NCI-H2196 (cell line): ENCODE measurements at regions not wholly inside any gene's neighbourhood (a gene's known extent, or its start where the extent isn't known, plus 50 kb on each side); places are given as distances from the start of the nearest gene placed in this dataset.

Source experiments
- DNase-seq: peaks from one replicate; lab custom pipeline; 2025; ENCODE audit not compliant: unreplicated experiment; lab: John Stamatoyannopoulos, UW

DNA sequence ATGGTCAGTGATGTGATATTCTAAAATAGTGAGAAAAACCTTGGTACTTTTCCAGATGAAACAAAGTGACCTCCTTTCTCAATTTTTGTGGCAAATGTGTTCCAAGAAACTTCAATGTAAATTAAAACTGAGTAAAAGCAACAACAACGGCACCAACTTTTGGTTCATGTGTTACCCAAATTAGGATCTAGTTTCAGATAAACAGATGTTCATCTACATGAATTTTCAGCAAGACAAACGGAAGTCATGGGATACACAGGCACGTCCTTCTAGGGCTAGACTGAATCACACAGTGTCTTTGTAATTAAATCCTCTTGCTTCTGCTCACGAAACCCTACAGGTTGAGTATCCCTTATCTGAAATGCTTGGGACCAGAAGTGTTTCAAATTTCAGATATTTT is 915.2 kb downstream of the TFAP2A start:
- no peak for DNase-seq

DNA sequence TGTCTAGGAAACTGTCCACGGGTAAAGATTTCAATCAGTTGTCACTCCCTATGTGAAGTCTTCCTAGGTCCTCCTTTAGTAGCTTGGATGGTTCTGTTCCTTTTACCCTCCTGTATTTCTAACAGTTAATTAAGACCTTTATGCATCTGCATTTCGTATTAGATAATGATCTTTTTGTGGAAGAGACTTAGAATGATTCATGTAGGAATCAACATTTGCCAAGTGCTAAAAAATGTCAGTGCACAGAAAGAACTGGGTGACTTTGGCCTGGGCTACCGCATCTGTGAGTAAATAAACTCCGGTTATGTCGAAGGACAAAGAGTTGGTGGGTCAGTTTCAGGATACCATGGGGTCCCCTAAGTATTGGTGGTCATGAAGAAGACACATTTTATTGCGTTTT is 918.0 kb downstream of the TFAP2A start:
- DNase-seq = no peak

DNA sequence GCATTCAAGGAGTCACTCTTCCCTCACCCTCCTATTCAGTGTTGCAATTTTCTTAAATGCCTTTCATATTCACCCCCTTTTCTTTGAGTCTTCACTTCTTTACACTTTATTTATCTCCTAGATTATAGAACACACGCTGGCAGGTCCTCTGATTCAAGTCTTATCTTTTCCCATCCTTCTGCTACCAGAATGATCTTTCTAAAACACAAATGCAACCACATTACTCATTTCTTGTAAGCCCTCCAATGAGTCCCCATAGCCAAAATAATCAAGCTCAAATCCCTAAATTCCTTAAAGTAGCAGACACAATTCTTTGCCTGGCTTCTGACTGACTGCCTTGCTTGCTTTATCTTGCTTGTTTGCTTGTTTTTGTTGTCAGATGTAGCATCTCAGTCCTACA is 920.0 kb downstream of the TFAP2A start:
- no peak for DNase-seq

DNA sequence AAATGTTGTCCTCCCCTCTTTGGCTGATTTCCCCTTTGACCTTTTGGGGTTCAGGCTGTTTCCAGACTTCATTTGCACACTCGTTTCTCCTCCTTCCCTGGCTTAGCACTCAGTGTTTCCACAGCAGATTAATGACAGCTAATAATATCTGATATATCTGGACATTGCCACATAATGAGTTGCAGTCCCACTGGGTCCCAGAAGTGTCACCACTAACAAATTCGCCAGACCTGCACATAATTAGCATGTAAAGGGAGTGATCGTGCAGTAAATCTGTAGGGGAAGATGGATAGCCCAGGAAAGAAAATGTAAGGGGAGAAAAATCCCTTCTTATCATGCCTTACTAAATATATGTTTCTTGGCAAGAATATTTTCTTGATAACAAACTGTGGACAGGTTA is 922.1 kb downstream of the TFAP2A start:
- DNase-seq = no peak

DNA sequence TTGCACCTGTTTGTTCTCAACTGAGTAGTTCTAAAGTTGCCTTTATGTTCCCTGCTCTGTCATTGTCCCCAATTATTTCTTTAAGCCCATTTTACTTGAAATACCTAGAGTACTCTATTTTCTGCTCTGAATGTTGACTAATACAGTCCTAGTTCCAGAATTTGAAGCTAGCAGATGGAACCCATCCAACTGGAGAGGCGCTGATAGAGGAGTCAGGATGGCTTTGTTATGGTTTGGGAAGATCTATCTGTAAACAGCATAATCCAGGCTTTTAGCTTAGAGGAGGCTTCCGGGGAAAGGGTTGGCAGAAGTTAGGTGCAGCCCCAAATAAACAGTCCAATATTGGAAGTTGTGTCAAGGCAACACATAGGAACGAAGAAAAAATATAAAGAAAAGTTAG is 927.7 kb downstream of the TFAP2A start:
- no peak for DNase-seq

DNA sequence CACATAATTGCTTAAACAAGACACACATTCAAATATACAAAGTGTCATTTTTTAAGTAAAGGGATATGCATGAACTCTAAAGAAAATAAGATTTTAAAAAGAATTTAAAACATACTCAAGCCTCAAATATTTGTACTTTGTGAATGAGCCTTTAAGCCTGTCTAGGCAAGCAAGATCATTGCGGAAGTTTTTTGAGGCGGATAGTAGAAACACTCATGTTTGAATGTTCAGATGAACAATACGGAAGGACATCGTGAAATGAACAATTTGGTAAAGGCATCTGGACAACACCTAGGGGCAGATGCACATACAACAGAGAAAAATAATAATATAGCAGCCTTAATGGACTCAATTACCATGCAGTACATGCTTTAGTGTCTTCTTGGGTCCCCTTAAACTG is 928.9 kb downstream of the TFAP2A start:
- DNase-seq = no peak

DNA sequence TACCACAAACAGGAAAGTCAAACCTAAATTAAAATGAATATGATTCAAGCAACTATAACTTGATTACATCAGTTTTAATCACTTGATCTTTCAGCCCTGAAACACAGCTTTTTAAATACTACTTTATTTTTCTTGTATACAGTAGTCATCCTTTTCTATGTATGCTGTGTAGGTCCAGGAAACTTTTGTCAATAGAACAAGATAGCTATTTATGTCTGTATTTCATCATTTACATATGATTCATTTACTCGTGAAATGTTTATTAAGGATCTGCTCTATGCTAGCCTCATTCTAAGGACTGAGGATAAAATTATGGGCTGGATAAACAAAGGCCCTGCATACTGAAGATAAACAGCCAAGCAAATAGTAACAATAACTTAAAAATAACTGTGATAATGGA is 930.2 kb downstream of the TFAP2A start:
- DNase-seq = no peak

DNA sequence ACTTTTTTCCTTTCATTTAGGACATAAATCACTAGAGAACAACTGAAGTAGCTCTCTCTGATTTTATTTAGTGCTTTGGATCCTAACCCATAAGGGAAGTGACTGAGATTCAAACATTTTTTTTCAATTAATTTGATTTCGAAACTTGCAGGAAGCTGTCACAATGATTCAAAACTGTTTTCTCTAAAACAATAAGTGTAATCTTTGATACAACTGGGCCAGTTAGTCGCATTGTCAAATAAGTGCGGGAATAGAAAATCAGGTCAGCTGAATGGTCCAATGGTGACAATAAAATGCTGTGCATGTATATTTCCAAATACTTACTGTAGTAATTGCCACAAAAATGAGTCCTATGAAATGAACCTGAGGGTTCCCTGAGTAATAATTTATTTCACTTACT is 930.8 kb downstream of the TFAP2A start:
- no peak for DNase-seq

DNA sequence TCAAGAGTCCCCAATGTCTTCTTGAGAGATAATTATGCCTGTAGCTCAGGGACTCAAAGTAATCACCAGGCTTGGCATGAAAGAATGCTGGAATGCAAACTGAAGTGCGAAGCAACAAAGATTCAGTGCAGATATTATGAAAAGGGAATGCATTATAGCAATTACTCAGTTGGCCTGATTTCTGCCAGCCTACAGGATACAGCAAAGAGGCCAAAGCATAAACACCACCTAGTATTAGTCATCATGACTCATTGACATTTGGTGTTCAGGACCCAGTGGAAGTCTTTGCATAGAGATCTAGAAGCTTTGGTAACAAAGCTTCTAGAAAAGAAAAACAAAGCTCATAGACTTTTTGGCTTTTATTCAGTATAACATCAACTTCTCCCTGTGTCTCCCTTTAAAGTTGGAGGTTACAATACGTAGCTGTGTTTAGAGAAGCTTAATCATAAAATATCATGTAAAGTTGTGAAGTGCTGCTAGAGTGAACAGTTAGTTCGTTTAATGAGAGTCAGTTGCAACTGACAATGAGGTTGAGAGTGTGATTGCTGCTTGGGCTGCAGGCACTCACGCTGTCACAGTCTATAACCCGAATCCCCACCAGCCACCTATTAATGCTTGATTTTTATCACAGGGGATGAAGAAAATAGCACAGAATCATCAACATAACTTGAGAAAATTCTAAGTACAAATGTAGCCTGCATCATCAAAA is 932.7 kb downstream of the TFAP2A start:
- no peak for DNase-seq

DNA sequence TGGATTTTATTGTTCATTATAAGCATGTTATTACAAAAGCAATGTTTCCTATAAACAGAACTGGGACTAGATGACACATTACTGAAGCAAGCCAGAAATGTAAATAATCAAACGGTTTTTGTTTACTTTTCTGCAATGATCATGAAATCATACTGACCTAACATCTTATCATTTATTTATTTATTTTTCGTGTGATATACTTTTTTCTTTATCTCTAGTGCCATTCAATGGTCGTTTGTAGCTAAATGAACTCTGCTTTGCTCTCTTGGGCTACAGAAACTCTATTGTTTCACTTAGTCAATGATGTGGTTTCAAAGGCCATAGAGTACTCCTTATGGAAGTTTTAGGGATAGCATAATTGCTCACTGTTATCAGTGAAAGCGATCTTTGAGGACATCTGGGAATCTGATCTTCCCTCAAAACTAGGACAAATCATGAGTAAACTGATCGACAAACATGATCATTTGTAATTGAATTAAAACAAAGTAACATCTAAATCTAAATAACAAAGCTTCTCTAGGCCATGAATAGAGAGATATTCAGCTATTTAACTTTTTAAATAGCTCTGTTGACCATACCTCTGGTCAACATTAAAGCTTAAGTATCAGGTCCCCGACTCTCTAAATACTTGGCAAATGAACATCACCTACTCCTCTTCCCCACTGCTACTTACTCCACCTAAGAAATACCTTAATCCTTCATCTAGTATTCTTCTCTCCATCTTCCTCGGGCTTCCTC is 933.4 kb downstream of the TFAP2A start:
- no peak for DNase-seq

DNA sequence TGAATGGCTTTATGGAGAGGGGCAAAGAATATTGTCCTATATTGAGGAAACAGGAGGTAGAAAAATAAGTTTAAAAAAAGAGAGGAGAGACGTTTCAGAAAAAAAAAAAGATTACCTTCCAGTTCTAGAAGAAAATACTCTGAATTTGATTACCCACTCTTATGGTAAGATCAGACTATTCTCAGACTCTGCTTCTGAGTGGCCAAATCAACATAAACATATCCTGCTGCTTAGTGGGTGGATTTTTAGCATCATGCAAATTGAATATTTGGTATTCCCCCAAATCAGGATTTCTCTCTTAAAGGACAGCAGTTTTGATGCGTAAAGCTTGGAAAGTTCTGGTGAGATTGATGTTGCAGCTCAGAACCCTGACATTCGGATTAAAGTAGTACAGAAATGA is 946.6 kb downstream of the TFAP2A start:
- DNase-seq = no peak

DNA sequence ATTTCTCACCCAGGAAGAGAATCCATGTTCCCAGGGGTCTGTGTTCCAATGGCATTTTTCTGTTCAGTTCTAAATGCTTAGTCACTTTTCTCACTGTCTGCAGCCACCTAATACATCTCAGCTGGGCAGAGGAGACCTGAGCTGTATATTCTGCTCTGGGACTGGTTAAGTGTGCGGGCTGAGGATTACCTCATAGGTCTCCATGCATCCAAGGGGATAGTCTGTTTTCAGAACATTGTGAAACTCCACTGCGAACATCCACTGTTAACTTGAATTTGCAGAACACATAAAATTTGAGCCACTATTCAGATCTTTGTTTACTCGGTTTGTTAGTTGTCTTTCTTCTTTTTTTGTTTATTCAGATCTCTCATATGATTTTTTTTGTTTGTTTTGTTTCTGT is 947.1 kb downstream of the TFAP2A start:
- DNase-seq = peak; percentile 73

DNA sequence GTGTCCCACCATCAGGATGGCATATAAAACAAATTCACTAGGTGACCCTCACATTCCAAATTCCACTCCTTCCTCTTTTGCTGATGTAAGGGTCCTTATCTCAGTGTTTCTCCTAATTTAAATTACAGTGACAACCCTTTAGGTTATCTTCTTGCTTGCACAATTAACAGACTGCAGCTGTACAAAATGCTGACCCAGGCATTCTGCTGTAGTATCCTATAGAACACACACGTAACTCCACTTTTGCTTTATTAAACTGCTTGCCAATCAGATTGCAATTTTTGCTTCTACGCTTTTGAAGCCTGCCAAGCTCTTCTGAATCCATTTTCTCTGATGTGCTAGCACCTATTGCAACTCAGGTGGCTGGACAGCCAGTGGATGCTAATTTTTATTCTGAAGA is 950.3 kb downstream of the TFAP2A start:
- no peak for DNase-seq

DNA sequence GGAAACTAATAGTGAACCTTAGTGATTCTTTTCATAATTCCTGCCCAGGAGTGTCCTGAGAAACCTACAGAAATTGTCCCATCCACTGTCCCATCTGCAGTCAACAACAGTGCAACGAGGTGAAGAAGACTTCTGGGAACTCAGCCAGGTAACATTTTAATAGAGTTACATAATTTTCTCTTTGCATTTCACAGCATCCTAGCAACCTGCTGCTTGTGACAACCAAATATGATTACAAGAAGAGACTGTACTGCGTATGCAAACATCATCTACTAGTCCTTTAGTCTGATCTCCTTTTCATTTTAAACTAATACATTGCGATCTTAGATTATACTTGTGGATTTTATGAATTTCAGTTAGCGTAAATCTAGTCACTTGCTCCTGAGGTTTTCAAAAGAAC is 951.6 kb downstream of the TFAP2A start:
- DNase-seq = peak; percentile 12

DNA sequence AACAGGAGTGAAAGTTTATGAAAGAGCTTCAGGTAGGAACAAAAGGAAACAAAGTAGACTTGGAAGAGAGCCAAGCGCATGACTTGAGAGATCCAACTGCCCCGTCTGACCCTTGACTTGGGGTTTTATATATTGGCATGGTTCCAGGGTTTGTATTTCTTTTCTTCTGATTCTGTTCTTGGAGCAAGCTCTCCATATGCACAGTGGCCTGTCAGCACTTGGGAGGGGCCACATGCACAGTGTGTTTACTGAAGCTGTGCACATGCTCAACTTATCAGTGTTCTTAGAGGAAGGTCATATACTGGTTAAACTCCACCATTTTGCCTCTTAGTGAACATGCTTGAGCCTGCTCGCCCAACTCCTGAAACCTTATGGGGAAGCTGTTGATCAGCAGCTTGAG is 953.7 kb downstream of the TFAP2A start:
- no peak for DNase-seq

DNA sequence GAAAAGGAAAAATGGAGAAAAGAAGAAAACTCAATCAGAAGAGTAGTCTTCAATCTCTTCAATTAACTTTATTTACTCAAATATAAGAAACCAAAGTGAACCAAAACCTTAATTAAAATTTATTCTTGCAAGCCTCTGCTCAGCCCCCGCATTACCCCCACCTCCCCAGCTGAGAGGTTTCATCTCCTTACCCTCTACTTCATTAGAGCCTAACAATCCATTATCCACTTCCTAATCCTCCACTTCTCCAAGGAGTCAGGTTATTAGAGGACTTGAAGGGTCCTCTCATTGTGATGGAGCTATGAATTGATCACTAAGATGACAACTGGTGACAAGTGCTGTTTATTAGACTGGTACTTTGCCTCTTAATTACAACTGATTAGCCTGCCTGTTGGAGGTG is 956.5 kb downstream of the TFAP2A start:
- DNase-seq = no peak

DNA sequence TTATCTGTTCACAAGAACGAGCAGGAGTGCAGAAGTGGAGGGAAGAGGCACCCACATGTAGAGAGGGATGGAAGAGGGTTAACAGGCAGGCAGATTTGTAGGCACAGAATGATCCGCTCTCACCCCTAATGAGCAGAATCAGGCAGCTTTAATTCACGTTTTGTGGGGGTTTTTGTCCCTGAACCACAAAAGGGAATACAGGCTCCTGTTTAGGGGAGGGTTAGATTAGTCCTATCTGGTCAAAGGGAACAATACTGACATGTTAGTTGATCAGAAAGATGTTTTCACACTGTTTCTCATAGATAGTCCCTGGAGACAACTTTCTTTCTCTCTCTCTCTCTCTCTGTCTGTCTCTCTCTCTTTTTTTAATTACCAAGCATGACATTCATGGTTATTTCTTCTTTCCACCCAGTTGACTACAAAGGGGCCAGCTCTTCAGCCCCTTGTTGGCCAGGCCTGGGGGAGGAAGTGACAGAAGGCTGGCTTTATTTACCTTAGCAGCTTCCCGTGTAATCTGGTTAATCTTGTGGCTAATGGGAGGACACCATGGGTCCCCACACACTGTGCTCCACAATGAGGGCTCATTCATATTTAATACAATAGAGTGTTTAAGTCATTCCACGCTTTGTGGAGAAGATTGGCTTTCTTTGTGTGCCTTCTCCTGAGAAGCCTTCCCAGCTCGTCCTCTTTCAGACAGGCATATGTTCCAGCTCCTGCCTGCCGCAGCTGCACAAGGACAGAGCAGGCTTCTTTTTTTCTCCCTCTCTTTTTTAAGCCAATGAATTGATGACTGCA is 958.8 kb downstream of the TFAP2A start:
- DNase-seq = no peak

DNA sequence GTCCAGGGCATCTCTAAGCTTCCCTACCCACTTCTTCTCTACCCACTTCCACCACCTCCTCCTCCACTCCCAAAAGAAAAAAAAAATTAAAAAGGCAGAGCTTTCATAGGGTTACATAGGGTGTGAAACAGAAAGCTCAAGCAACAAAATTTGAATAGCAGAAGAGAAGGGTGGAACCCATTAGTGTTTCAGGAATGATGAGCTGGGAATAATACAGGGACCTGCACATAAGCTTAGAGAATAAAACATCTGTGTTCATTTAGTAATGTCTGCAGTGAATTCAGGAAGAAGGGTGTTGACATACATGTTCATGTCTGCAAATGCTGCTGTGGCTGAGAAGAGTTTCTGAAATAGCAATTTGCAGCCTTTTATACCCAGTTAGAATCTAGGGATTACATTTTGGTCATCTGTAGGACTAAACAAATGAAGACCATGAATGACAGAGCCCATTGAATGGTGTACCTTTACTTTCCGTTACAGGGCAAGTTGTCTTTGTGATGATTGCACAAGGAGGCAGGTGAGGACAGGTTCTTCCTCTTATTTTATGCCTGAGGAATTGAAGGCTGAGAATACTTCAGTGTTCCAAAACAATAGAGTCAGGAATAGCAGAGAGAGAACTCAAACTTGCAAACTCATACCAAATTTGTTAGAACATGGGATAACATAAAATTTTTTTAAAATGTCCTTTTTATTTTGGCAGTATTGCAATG is 975.1 kb downstream of the TFAP2A start:
- DNase-seq = no peak

DNA sequence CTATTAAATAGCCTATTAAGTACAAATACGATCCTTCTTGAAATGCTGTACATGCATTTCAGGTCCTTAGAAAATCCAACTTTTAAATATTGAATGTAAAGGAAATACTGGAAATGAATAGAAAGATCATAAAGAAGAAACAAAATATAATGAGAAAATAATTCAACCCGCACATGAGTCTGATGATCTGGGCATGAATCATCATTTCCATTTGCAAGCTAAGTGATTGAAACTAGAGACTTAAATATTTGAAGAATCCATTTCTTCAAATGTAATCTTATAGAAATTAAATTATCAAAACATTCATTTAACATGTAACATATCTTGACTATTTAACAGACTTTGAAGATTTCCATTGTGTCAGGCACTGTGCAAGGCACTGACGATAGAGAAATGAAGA is 977.0 kb downstream of the TFAP2A start:
- no peak for DNase-seq

DNA sequence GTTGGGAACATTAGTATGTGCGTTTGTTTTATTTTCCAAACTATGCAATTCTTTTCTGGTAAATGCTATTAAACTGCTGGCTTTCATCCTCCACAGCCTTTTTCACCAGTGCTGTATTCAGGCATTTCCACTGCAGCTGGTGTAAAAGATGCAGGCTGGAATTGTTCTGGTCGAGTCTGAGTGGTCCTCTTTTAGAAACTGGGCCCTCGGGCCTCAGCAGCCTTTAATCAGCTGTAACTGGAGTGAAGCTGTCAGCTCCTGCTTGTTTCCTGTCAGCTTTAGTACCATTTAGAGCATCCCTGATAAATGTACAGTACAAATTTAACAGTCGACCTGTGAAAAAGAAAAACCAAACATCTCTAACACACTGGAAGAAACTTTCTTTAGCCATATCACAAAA is 979.6 kb downstream of the TFAP2A start:
- no peak for DNase-seq

DNA sequence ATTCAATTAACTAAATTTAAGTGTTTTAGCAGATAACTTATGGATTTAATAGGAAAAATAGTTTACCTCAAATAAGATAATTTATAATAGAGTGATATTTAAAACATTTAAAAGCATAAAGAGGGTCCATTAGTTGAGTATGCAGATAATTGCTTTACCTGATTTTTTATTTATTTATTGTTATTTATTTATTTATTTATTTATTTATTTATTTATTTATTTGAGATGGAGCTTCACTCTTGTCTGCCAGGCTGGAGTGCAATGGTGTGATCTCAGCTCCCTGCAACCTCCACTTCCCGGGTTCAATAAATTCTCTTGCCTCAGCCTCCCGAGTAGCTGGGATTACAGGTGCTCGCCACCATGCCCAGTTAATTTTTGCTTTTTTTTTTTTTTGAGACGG is 982.9 kb downstream of the TFAP2A start:
- no peak for DNase-seq
